ENCODE measurements at regions not wholly inside any gene's neighbourhood (a gene's known extent, or its start where the extent isn't known, plus 50 kb on each side); places are given as distances from the start of the nearest gene placed in this dataset.

GRCh38 chr3:87873136-87873535 is 185.7 kb downstream of the CGGBP1 start (continued):
- TF ChIP-seq MGA (IDR thresholded peaks at IDR 0.05), result no peak
- TF ChIP-seq ZNF699 (CRISPR knock-in tag; IDR thresholded peaks at IDR 0.05; ENCODE audit: insufficient replicate concordance), result no peak
- TF ChIP-seq RCOR1 (IDR thresholded peaks at IDR 0.05; ENCODE audit: borderline replicate concordance in 1 of 2, low read depth in 2 of 2, low read length in 2 of 2), result no peak
- TF ChIP-seq RBM25 (IDR thresholded peaks at IDR 0.05; ENCODE audit: low read depth, low read length, severe bottlenecking), result no peak
- TF ChIP-seq TEAD4 (IDR thresholded peaks at IDR 0.05; ENCODE audit: low read length), result no peak
- no peak for TF ChIP-seq TEAD4 (CRISPR knock-in tag; IDR thresholded peaks at IDR 0.05; ENCODE audit: borderline replicate concordance)
- TF ChIP-seq ZNF282 (CRISPR knock-in tag; IDR thresholded peaks at IDR 0.05), result no peak
